PFSK-1 (cell line): ENCODE measurements at regions not wholly inside any gene's neighbourhood (a gene's known extent, or its start where the extent isn't known, plus 50 kb on each side); places are given as distances from the start of the nearest gene placed in this dataset.

ENCODE experiments used
- FOXP2 ChIP-seq: optimal IDR thresholded peaks from 2 replicates; pipeline ENCODE3; 2011; ENCODE audit warnings: borderline replicate concordance, control low read depth, inconsistent platforms; ENCODE audit not compliant: insufficient read depth; ENCODE audit errors: extremely low read length, extremely low read depth
- POLR2AphosphoS5 ChIP-seq: IDR thresholded peaks from 2 replicates; pipeline ENCODE4 v1.6.1; 2012; ENCODE audit warnings: low read depth, mild to moderate bottlenecking, control low read depth, low read length, moderate library complexity
- SIN3A ChIP-seq: IDR thresholded peaks from 2 replicates; pipeline ENCODE4 v1.6.1; 2012; ENCODE audit warnings: mild to moderate bottlenecking, low read length, moderate library complexity, borderline replicate concordance; ENCODE audit not compliant: insufficient read depth
- TAF1 ChIP-seq: IDR thresholded peaks from 2 replicates; pipeline ENCODE4 v1.6.1; 2012; ENCODE audit warnings: low read length, control low read depth, borderline replicate concordance; ENCODE audit not compliant: insufficient read depth
- TF ChIP-seq, protein P1 (sequence below), 2 experiments: IDR thresholded peaks; 2 replicates each; pipeline versions ENCODE4 v1.6.1 to v1.8.0; 2011 to 2012; ENCODE audit warnings: low read depth in 2 of 2, low read length in 2 of 2, control low read depth in 1 of 2, inconsistent platforms in 1 of 2, mild to moderate bottlenecking in 1 of 2, moderate library complexity in 1 of 2; ENCODE audit not compliant: insufficient read depth in 1 of 2

DNA sequence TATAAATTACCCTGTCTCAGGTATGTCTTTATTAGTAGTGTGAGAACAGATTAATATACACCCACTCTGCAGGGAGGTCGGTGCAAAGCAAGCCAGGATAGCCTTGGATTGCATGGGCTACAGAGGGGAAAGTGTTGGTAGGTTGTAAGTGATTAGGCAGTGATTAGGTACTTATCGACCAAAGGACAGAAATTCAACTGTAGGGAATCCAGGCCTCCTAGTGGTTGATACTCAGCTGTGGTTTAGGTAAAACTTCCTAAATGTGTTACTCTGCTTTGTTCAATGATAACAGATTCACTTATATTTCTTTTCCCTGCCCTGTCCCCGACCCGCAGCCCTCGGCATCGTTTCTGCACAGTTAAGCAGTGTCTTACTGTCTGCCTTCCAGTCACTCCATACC is 444.0 kb downstream of the FIGN start:
- no peak for TF ChIP-seq TAF1

DNA sequence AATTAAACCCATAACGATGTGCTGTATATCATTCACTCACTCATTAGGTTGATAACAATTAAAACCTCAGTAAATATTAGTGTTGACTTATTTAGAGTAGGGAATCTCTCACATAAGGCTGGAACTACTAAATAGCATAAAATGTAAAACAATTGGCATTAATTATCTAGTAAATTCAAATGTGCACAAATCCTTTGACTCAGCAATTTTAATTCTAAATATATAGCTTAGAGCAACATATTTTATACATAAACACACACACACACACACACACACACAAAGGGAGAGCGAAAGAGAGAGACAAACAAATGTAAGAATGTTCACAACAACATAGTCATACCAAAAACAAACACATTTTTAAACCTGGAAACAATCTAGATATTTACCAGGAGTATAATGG is 443.1 kb upstream of the KCNH7 start:
- no peak for TF ChIP-seq FOXP2

DNA sequence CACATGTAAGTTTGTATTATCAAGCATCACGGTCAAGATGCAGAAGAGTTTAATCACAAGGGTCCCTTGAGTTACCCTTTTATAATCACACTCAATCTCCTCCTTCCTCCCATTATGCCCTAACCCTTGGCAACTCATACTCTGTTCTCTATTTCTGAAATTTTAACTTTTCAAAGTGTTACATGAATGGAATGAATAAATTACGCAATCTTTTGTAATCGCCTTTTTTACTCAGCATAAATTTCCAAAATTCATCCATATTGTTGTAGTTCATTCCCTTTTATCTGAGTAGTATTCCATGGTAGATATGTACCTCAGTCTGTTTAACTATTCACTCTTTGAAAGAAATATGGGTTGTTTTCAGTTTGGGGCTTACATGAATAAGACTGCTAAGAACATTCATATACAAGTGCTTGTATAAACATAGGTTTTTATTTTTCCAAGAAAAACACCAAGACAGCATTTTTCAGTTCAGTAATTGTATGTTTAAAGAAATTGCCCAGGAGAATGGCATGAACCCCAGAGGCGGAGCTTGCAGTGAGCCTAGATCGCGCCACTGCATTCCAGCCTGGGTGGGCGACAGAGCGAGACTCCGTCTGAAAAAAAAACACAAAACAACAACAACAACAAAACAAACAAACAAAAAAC is 430.9 kb upstream of the KCNH7 start:
- TF ChIP-seq POLR2AphosphoS5 (no peak), TAF1 (no peak), FOXP2 (no peak), SIN3A (no peak)
- TF ChIP-seq, protein P1, sequence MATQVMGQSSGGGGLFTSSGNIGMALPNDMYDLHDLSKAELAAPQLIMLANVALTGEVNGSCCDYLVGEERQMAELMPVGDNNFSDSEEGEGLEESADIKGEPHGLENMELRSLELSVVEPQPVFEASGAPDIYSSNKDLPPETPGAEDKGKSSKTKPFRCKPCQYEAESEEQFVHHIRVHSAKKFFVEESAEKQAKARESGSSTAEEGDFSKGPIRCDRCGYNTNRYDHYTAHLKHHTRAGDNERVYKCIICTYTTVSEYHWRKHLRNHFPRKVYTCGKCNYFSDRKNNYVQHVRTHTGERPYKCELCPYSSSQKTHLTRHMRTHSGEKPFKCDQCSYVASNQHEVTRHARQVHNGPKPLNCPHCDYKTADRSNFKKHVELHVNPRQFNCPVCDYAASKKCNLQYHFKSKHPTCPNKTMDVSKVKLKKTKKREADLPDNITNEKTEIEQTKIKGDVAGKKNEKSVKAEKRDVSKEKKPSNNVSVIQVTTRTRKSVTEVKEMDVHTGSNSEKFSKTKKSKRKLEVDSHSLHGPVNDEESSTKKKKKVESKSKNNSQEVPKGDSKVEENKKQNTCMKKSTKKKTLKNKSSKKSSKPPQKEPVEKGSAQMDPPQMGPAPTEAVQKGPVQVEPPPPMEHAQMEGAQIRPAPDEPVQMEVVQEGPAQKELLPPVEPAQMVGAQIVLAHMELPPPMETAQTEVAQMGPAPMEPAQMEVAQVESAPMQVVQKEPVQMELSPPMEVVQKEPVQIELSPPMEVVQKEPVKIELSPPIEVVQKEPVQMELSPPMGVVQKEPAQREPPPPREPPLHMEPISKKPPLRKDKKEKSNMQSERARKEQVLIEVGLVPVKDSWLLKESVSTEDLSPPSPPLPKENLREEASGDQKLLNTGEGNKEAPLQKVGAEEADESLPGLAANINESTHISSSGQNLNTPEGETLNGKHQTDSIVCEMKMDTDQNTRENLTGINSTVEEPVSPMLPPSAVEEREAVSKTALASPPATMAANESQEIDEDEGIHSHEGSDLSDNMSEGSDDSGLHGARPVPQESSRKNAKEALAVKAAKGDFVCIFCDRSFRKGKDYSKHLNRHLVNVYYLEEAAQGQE (IDR thresholded peaks at IDR 0.05; ENCODE audit: insufficient read depth in 1 of 2, low read depth in 2 of 2, low read length in 2 of 2): no peak

DNA sequence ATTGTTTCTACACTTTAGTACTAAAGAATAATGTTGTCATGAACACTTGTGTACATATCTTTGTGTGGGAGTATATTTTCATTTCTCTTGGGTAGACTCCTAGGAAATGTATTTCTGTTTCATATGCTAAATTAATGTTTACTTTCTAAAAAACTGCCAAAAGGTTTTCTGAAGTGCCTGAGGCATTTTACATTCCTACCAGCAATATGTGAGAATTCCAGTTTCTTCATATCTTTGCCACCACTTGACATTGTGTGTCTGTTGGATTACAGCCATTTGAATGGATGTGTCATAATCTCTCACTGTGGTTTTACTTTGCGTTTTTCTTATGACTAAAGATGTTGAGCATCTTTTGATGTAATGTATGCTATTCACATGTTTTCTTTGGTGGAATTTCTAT is 428.2 kb upstream of the KCNH7 start:
- TF ChIP-seq SIN3A (no peak), TAF1 (no peak), POLR2AphosphoS5 (no peak), FOXP2 (no peak)
- TF ChIP-seq, protein P1 (IDR thresholded peaks at IDR 0.05; ENCODE audit: insufficient read depth in 1 of 2, low read depth in 2 of 2, low read length in 2 of 2): no peak

DNA sequence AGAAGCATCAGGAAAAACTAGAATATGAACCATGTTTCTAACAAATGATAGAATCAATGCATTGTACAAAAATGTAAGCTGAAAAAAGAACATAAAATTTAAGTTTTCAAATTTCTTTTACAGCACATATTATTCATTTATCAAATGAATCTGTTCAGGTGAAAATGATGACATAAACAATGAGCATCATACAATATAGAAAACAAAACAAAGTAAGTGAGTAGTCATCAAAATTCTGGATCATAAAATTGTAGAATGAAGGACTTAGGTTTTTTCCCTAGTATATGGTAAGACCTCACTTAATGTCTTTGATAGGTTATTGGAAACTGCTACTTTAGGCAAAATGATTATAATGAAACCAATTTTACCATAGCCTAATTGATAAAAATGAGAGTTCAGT is 427.0 kb upstream of the KCNH7 start:
- TF ChIP-seq FOXP2 (no peak), SIN3A (no peak), POLR2AphosphoS5 (no peak), TAF1 (no peak)
- TF ChIP-seq, protein P1 (IDR thresholded peaks at IDR 0.05; ENCODE audit: insufficient read depth in 1 of 2, low read depth in 2 of 2, low read length in 2 of 2): no peak

DNA sequence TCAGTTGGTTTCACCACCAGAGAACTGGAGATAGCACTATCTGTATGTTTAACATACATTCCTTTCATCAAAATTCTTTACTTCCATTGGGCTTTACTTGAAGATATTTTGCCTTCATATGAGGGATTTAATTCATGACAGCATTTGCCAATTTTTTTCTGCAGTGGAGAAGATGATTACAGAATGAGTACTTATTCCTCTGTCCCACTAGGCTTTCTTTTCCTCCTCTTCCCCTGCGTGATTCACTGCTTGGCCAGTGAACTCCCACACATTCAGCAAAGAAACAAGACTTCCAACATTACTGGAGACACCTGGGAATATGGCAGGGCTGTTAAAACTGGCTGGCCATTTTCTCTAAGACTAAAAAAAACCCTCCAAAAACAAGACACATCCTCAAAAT is 425.8 kb upstream of the KCNH7 start:
- TF ChIP-seq, protein P1 (IDR thresholded peaks at IDR 0.05; ENCODE audit: insufficient read depth in 1 of 2, low read depth in 2 of 2, low read length in 2 of 2): no peak
- TF ChIP-seq SIN3A (no peak), POLR2AphosphoS5 (no peak), FOXP2 (no peak), TAF1 (no peak)
